Lower leg skin (tissue), 3 donors: ENCODE measurements at regions not wholly inside any gene's neighbourhood (a gene's known extent, or its start where the extent isn't known, plus 50 kb on each side); places are given as distances from the start of the nearest gene placed in this dataset.

Experiments used
- POLR2A ChIP-seq, 2 donors: fragments of 450-650 bp; IDR thresholded peaks; one replicate each; pipeline ENCODE4 v1.6.1; 2016 to 2017; ENCODE audit warnings: antibody characterized with exemption in 2 of 2, mild to moderate bottlenecking in 1 of 2, moderate library complexity in 1 of 2
- TF ChIP-seq, protein P1 (sequence below), 3 donors: fragments of 450-650 bp; IDR thresholded peaks; one replicate each; pipeline ENCODE4 v1.5.1; 2016; ENCODE audit warnings: antibody characterized with exemption in 3 of 3, mild to moderate bottlenecking in 3 of 3, moderate library complexity in 2 of 3

DNA sequence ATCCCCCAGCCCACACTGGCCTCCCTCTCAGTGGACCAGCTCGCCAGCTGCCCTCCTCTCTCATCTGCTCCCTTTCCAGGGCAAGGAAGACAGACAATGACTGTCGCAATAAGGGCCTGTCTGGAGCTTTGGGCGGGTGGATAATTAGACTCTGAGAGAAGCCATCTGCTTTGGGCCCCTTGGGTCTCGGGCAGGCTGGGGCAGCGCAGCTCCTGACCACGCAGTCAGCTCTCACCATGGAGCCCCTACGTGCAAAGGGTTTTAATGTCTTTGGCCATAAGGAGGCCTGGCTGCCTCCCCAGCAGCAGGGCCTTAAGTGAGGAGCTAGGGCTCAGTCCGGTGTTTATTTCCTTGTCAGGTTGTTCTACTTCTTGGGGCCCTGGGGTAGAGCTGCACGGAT lies 153.9 kb downstream of the CHST1 start:
- TF ChIP-seq, protein P1, sequence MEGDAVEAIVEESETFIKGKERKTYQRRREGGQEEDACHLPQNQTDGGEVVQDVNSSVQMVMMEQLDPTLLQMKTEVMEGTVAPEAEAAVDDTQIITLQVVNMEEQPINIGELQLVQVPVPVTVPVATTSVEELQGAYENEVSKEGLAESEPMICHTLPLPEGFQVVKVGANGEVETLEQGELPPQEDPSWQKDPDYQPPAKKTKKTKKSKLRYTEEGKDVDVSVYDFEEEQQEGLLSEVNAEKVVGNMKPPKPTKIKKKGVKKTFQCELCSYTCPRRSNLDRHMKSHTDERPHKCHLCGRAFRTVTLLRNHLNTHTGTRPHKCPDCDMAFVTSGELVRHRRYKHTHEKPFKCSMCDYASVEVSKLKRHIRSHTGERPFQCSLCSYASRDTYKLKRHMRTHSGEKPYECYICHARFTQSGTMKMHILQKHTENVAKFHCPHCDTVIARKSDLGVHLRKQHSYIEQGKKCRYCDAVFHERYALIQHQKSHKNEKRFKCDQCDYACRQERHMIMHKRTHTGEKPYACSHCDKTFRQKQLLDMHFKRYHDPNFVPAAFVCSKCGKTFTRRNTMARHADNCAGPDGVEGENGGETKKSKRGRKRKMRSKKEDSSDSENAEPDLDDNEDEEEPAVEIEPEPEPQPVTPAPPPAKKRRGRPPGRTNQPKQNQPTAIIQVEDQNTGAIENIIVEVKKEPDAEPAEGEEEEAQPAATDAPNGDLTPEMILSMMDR (IDR thresholded peaks at IDR 0.05) = no peak
- TF ChIP-seq POLR2A (IDR thresholded peaks at IDR 0.05) = no peak
